Stomach (tissue), 8 donors: ENCODE measurements at regions not wholly inside any gene's neighbourhood (a gene's known extent, or its start where the extent isn't known, plus 50 kb on each side); places are given as distances from the start of the nearest gene placed in this dataset.

Experiments used
- DNase-seq, 2 donors: peaks; one replicate each; pipeline versions ENCODE4 v3.0.0 to v3.0.0-alpha.2; 2013 to 2019
- H3K27ac ChIP-seq, 5 donors: fragments of 200-600 bp in 4 of 5; sonication (generic) in 4 of 5; one replicate each; pipeline ENCODE4 v1.5.1; 2013 to 2019; ENCODE audit warnings: mild to moderate bottlenecking in 1 of 5, moderate library complexity in 1 of 5
- H3K27me3 ChIP-seq, 3 donors: fragments of 200-600 bp; sonication (generic); one replicate each; pipeline ENCODE4 v1.5.1; 2017 to 2019; ENCODE audit warnings: mixed run types in 1 of 3
- H3K36me3 ChIP-seq, 4 donors: fragments of 200-600 bp; sonication (generic); 1 replicate in 3 of 4; 2 replicates in 1 of 4; pipeline ENCODE4 v1.5.1; 2016 to 2019
- H3K4me1 ChIP-seq, 4 donors: fragments of 200-600 bp; sonication (generic); one replicate each; pipeline ENCODE4 v1.5.1; 2016 to 2019
- H3K4me3 ChIP-seq, 4 donors: fragments of 200-600 bp; sonication (generic) in 3 of 4; one replicate each; pipeline ENCODE4 v1.5.1; 2016 to 2019; ENCODE audit warnings: mild to moderate bottlenecking in 1 of 4
- H3K9me3 ChIP-seq, 4 donors: fragments of 200-600 bp; sonication (generic); one replicate each; pipeline ENCODE4 v1.5.1; 2016 to 2019
- EP300 ChIP-seq: sonication (generic); formaldehyde crosslinking; IDR thresholded peaks from one replicate; pipeline ENCODE4 v1.6.1; 2017; ENCODE audit warnings: antibody characterized with exemption
- POLR2A ChIP-seq, 4 donors: fragments of 450-650 bp; IDR thresholded peaks; one replicate each; pipeline ENCODE4 v1.6.1; 2016; ENCODE audit warnings: antibody characterized with exemption in 4 of 4, control low read depth in 2 of 4, mild to moderate bottlenecking in 1 of 4, moderate library complexity in 1 of 4
- POLR2AphosphoS5 ChIP-seq, 3 donors: sonication (generic); formaldehyde crosslinking; IDR thresholded peaks; one replicate each; pipeline ENCODE4 v1.6.1; 2016; ENCODE audit warnings: antibody characterized with exemption in 3 of 3
- WGBS, 5 donors: extraction: QIAGEN DNeasy Blood & Tissue Kit in 3 of 5; methylation state at CpG; one replicate each; pipeline versions ENCODE4 v1.1.5 to v1.1.7; 2013 to 2018; 5-methylcytosine and 5-hydroxymethylcytosine counted together
- intact Hi-C: fragments of 100-400 bp; cut with DNase I; formaldehyde crosslinking; loops from one replicate; pipeline ENCODE4 v1.15.1; 2023; ENCODE audit warnings: low total_unique reads
- TF ChIP-seq, protein P1 (sequence below), 7 experiments: fragments of 450-650 bp in 4 of 7; fragments of 200-600 bp in 3 of 7; sonication (generic) in 3 of 7; IDR thresholded peaks; one replicate each; pipeline ENCODE4 v1.5.1; 2016 to 2019; ENCODE audit warnings: antibody characterized with exemption in 7 of 7, control low read depth in 2 of 7, mild to moderate bottlenecking in 1 of 7
- donor health status: healthy with polysubstance abuse.
- donor health status: Bipolar disorder and iron deficiency.
- donor health status: healthy.

DNA sequence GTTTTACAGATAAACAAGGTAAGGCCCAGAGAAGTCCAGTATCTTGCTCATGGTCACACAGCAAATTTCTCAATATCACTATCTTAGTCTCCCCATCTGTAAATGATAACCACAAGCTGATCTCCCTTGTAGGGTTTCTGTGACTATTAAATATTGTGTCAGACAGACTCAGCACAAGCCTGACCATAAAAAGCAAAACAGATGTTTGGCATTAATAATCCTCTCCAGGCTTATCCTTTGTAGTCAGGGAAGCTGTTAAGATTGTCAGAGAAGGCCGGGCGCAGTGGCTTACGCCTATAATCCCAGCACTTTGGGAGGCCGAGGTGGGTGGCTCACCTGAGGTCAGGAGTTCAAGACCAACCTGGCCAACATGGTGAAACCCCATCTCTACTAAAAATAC lies 173.2 kb upstream of the PRICKLE2 start:
- no peaks in the 10 kb centered on the region for H3K27me3 ChIP-seq
- 30 to 80% (median 73%) methylated on average over 4 of the region's 4 CpGs for WGBS, 5 donors
- intact Hi-C loops = loop anchor here (5.0 kb wide), 1 partner anchor 366 kb away; no protein-coding TSS in a partner anchor
- TF ChIP-seq POLR2A (IDR thresholded peaks at IDR 0.05) (no peak), EP300 (no peak), POLR2AphosphoS5 (IDR thresholded peaks at IDR 0.05) (no peak)
- TF ChIP-seq, protein P1, sequence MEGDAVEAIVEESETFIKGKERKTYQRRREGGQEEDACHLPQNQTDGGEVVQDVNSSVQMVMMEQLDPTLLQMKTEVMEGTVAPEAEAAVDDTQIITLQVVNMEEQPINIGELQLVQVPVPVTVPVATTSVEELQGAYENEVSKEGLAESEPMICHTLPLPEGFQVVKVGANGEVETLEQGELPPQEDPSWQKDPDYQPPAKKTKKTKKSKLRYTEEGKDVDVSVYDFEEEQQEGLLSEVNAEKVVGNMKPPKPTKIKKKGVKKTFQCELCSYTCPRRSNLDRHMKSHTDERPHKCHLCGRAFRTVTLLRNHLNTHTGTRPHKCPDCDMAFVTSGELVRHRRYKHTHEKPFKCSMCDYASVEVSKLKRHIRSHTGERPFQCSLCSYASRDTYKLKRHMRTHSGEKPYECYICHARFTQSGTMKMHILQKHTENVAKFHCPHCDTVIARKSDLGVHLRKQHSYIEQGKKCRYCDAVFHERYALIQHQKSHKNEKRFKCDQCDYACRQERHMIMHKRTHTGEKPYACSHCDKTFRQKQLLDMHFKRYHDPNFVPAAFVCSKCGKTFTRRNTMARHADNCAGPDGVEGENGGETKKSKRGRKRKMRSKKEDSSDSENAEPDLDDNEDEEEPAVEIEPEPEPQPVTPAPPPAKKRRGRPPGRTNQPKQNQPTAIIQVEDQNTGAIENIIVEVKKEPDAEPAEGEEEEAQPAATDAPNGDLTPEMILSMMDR (IDR thresholded peaks at IDR 0.05) = no peak
- no peak for DNase-seq
- peaks cover 0 to 8% (median 3%) of the 10 kb centered on the region in 4 donors for H3K4me1 ChIP-seq
- no peak overlapping the region for H3K4me3 ChIP-seq
- H3K27ac ChIP-seq = peak overlapping the region in 2 of 5 donors; percentile 12 to 61
- H3K9me3 ChIP-seq = no peaks in the 10 kb centered on the region
- no peaks in the 10 kb centered on the region for H3K36me3 ChIP-seq

DNA sequence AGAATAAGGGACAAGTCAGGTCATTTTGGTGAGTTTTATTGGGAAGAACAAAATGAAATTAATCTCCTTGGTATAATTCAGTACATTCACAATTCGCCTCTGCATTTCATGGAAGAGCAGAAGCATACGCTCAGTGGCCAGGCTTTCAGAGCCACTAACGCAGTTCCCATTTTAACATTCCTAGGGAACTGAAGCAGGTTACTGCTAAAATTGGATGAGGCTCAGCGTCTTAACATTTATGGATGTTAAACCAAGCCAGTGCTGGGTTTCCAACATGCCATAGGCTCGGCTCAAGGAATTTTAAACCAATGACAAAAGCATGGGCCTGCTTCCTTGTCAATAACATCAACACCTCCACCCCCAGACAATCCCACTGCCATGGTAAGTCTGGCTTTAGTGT lies 172.7 kb upstream of the PRICKLE2 start:
- H3K27ac ChIP-seq = peak overlapping the region in 3 of 5 donors; percentile 12 to 61 (median 14)
- H3K36me3 ChIP-seq = no peaks in the 10 kb centered on the region
- TF ChIP-seq EP300 (no peak), POLR2A (IDR thresholded peaks at IDR 0.05) (no peak), POLR2AphosphoS5 (IDR thresholded peaks at IDR 0.05) (no peak)
- TF ChIP-seq, protein P1 (IDR thresholded peaks at IDR 0.05) = no peak
- intact Hi-C loops = loop anchor here (5.0 kb wide), 1 partner anchor 366 kb away; no protein-coding TSS in a partner anchor
- H3K9me3 ChIP-seq = no peaks in the 10 kb centered on the region
- 68 to 84% (median 80%) methylated on average over 5 of the region's 5 CpGs for WGBS, 5 donors
- DNase-seq = peak in 1 of 2 donors; percentile 21
- H3K4me1 ChIP-seq = peaks cover 0 to 8% (median 3%) of the 10 kb centered on the region in 4 donors
- no peak overlapping the region for H3K4me3 ChIP-seq
- no peaks in the 10 kb centered on the region for H3K27me3 ChIP-seq

DNA sequence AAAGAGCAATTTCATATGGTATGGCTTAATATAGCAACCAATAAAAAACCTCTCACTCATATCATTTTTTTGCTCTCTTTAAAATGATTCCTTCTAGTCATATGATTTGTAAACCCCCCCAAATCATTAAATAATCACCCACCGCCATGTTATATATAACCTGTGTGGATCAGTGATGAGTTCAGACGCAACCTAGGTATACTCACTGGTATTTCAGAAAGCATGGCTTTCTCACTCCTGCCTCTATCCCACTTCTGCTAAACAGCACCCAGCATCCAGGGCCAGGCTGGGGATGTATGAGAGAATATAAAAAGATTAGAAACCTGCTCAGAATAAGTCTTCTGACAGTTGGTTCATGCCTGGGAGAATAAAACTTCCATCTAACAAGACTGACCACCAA lies 172.3 kb upstream of the PRICKLE2 start:
- H3K36me3 ChIP-seq = no peaks in the 10 kb centered on the region
- no peaks in the 10 kb centered on the region for H3K27me3 ChIP-seq
- H3K27ac ChIP-seq = peak overlapping the region in 3 of 5 donors; percentile 12 to 61 (median 14)
- no peaks in the 10 kb centered on the region for H3K9me3 ChIP-seq
- peaks cover 0 to 8% (median 3%) of the 10 kb centered on the region in 4 donors for H3K4me1 ChIP-seq
- 89 to 97% (median 96%) methylated on average over 2 of the region's 2 CpGs for WGBS, 5 donors
- no peak for DNase-seq
- TF ChIP-seq, protein P1 (IDR thresholded peaks at IDR 0.05) = no peak
- TF ChIP-seq POLR2AphosphoS5 (IDR thresholded peaks at IDR 0.05) = no peak
- H3K4me3 ChIP-seq = no peak overlapping the region
- intact Hi-C loops = loop anchor here (5.0 kb wide), 1 partner anchor 365 kb away; no protein-coding TSS in a partner anchor

DNA sequence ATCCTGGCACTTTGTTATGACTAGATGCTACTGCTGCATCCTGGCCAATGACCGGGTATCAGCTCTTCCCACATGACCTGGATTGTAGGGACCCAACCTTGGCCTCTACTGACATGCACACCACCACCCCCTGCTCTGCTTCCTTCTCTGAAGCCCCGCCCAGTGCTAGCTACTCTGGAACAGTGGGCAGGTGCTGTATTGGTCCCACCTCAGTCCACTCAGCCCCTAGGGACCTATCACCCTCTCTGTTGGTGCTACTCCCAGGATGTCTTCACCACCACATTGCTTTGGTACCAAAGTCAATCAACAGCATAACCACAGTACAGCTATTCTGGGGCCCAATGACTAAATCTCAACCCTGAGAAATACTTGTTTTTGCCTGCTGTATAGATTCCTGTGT lies 170.2 kb upstream of the PRICKLE2 start:
- DNase-seq = no peak
- WGBS, 5 donors = 86 to 94% (median 87%) methylated on average over 2 of the region's 2 CpGs
- TF ChIP-seq EP300 = no peak
- TF ChIP-seq POLR2AphosphoS5 (IDR thresholded peaks at IDR 0.05) = no peak
- TF ChIP-seq, protein P1 (IDR thresholded peaks at IDR 0.05) = no peak
- no peak for TF ChIP-seq POLR2A (IDR thresholded peaks at IDR 0.05)
- Histone ChIP-seq H3K27ac (no peak overlapping the region), H3K36me3 (no peaks in the 10 kb centered on the region), H3K4me3 (no peak overlapping the region), H3K4me1 (peaks cover 0 to 8% (median 3%) of the 10 kb centered on the region in 4 donors), H3K9me3 (no peaks in the 10 kb centered on the region), H3K27me3 (no peaks in the 10 kb centered on the region)
- intact Hi-C loops = loop anchor here (5.0 kb wide), 1 partner anchor 363 kb away; no protein-coding TSS in a partner anchor
